ENCODE measurements at regions not wholly inside any gene's neighbourhood (a gene's known extent, or its start where the extent isn't known, plus 50 kb on each side); places are given as distances from the start of the nearest gene placed in this dataset.
A peak's percentile ranks its signal among the peaks of the same experiment; 100 is the strongest.

DNA sequence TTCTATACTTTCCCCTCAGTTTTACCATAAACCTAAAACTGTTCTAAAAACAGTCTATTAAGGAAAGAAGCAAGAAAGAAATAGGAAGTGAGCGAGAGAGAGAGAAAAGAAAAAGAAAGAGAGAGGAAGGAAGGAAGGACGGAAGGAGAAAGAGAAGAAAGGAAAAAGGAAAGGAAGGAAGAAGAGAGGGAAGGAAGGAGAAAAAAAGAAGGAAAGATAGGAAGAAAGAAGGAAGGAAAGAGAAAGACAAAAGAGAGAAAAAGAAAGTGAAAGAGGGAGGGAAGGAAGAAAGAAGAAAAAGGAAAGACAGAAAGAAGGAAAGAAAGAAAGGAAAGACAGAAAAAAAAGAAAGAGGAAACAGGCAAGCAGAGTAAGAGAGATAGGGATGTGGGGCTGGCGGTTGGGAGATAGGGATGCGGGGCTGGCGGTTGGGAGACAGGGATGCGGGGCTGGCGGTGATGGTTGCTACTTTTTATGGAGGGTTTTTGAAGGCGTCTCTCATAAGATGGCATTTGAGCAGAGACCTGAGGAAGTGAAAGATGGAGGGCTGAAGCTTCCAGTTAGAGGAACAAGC lies 70.4 kb upstream of the IRF2BP2 start:
- no peak for DNase-seq (ENCODE audit: low read depth, low spot score)

DNA sequence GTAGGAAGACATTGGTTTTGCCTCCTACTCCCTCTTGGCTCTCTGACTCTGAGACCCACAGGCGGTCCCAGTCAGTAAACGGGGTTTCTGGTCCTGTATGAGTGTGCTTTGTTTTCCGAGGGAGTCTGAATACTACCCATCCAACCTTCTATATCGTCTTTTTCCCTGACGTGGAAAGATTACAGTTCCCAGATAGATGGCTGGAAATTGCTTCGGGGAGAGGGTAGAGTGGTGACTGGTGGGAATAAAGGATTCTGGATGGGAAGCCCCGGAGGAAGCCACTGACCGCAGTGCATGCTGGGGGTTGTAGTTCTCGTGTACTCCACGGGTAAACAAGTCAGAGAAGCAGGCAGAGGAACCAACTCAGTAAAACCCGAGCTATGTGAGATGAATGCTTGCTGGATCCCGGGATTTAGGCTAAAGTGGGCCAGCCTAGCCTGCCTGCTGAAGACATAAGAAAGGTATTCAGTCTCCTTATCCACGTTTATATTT lies 66.2 kb upstream of the IRF2BP2 start:
- peak; percentile 84 for DNase-seq (ENCODE audit: low read depth, low spot score)

DNA sequence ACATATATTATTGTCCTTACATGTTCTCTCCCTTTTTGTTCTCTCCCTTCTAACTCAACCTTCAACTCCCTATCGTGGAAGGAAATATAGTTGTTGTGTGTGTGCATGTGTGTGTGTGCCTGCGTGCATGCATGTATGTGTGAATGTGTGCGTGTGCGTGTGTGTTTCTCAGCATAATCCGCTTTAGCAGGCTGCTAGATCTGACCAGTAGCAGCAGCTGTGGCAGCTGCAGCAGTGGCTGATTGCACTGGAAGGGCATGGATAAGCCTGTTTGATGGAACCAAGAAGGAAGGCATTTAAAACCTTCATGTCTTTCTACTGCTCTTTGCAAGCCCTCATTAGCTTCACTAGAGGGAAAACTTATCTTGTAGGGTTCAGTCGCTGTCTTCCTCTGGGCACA lies 65.6 kb upstream of the IRF2BP2 start:
- DNase-seq (ENCODE audit: low read depth, low spot score) = no peak

DNA sequence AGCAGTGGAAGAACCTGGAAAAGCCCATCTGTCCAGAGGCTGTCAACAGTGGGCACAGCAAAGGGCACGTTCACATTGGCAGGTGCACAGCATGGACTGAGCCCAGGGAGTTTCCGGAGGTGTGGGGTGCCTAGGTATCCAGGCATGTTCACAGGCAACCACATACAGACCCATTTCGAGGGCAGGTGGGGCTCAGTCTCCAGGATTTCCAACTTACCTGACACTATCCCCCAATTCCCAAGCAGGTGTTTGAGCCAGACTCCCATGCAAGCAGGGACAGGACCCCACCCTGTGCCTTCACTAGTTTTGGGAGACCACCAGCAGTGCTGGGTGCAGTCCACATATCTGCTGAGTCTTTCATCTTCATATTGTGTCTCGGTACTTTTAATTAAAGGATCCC lies 65.0 kb upstream of the IRF2BP2 start:
- DNase-seq (ENCODE audit: low read depth, low spot score) = no peak

DNA sequence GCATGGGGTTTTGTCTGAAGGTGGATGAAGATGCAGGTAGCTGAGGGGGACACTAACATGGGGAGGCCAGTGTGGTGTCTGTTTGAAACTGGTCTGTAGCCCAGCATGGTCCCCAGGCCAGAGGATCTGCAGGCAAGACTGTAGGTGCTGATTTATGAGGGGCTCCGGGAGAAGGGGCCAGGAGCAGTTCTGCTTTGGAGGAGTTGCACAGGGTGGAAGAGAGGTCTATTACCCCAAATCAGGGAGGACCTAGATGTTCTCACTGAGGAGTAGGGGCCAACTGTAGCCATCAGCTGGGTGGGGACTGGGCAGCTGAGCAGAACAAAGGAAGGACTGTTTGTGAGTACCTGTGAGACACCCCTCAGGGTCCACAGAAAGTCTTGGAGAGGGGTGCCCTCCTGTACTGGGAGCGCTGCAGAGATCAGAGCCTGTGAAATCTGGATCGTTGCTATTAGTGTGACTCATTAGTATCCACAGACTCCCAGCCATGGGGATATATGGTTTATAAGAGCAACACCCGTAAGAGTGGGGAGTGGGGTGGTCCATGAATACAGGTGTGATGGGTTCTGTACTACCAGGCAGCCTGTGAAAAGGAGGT lies 64.3 kb upstream of the IRF2BP2 start:
- DNase-seq (ENCODE audit: low read depth, low spot score) = no peak

DNA sequence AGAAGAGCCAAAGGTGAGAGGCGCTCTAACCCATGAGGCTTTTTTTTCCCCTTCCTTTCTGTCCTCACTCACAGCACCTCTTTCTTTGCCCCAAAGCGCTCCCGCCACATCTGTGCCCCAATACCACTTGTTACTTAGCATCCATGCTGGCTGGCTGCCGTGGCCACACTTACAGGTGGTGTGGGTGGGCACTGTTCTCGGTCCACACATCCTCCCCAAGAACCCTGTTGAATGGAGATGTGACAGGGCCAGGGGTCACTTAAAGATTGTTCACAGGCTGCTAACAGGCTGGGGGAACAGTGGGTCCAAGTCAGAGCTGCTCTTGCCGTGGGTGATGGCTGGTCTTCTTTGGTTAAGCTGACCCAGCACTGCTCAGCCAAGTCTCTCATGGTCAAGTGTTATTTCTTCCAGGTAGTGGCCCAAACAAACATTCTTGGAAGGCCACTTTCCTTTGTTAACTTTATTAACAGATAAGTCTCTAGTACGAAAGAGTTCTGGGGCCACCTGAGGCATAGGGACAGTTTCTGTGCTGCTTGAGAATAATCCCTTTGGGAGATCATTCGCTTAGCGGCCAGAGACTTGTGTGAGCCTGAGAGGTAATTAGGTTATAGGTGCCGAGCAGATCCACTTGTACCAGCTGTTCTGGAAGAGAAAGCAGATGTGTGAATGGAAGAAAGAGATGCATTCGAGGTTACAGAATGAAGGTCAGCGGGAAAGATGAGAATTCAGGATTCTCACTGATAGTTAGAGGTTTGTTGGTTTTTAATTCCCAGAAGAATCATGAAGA lies 62.6 kb upstream of the IRF2BP2 start:
- no peak for DNase-seq (ENCODE audit: low read depth, low spot score)

DNA sequence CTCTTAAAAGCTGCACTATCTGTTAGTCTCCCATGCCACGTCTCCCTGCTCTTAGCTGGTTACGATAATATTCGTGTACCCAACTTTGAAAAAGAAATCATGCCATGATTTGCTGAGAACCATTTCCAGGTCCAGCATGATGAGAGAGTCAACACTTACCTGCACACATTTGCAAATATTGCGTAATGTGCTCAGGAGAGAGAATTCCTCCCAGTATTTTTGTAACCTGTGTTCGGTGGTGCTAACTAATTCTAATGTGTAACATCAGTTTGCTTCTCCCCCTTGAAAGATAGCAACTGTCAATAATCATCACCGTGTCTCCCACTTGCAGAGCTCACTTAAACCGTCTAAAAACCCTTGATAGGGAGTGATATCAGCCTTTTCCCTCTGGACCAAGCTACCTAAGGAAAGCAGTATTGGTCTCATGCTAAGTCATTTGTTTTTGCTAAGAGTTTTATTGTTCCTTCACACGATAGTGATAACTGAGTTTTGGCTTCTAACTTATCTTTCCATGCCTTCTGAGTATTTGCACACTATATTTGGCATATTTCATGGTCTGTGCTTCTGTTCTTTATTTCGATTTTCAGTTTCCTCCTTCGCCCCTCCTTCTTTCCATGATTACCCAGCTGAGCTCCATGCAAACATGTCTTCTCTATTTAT lies 61.1 kb upstream of the IRF2BP2 start:
- DNase-seq (ENCODE audit: low read depth, low spot score) = no peak

DNA sequence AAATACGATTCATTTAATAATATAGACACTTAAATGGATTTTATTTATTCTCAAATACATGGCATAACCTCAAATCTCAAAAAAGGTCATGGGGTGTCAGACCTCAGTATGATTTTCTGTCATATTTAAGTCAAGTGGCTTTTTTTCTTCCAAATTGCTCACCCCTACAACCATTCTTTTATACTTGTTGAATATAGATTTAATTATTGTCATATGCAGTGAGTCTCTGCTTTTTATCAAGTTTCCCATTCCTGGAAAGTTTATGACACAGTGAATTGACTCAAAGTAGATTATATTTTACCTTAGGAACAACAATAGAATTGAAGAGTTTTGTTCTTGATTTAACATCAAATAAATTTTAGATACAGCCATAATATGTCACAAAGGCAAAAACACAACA lies 59.5 kb upstream of the IRF2BP2 start:
- no peak for DNase-seq (ENCODE audit: low read depth, low spot score)

DNA sequence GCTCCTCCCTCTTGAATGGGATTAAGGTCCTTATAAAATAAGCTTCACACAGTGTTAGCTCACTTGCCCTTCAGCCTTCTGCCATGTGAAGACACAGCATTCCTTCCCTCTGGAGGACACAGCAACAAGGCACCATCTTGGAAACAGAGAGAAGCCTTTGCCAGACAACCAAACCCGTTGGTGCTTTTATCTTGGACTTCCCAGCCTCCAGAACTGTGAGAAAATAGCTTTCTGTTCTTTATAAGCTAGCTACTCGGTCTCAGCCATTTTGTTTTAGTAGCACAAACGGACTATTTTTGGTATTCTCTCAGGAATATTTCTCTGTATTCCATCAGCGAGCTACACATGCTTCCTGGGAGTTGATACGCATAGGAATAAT lies 58.6 kb upstream of the IRF2BP2 start:
- no peak for DNase-seq (ENCODE audit: low read depth, low spot score)

DNA sequence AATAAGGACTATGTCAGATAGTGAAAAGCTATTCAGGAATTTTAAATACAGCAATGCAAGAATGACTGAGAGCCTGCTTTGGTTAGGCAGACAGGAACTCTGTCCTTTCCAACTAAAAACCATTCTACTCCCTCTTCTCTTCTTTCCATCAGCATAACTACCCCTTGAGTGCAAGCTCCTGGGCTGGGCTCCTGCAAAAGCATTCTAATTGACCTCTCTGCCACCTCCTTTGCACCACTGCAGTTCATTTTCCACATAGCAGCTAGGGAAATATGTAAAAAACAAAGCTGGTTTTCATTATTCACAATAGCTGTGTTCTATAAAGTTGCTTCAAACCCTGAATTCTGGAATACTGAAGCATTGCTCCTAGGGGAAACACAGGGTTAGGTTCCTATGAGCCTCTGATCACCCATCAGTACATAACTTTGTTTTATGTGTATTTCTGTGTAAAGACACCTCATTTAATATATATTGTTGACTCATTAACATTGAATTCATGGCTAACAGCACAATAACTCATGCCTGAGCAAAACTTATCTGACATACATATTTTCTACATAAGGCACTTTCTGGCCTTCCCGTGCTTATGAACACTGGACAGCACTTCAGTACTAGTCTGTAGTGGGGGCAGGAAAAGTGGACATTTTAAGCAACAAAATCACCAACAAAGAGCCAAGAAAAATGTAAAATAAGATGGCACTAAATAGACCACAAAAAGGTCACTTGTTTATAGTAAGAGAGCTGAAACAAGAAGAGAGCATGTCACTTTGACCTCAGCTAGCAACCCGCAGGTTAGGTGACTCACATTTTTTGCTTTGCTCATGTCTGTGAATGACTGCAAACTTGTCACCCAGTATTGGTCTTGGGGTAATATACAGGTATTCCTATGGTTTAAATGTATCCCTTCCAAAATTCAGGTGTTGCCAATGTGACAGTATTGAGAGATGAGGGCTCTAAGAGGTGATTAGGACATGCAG lies 57.9 kb upstream of the IRF2BP2 start:
- no peak for DNase-seq (ENCODE audit: low read depth, low spot score)

DNA sequence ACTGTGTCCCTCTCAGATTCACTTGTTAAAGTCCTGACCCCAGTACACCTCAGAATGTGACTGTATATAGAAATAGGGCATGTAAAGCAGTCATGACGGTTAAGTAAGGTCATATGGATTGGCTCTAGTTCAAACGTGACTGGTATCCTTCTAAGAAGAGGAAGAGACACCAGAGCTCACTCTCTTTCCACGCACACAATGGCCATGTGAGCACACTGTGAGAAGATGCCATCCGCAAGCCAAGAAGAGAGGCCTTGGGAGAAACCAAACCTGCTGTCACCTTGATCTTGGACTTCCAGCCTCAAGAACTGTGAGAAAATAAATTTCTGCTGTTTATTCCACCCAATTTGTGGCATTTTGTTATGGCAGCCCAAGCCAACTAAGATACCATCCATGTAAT lies 56.8 kb upstream of the IRF2BP2 start:
- no peak for DNase-seq (ENCODE audit: low read depth, low spot score)

DNA sequence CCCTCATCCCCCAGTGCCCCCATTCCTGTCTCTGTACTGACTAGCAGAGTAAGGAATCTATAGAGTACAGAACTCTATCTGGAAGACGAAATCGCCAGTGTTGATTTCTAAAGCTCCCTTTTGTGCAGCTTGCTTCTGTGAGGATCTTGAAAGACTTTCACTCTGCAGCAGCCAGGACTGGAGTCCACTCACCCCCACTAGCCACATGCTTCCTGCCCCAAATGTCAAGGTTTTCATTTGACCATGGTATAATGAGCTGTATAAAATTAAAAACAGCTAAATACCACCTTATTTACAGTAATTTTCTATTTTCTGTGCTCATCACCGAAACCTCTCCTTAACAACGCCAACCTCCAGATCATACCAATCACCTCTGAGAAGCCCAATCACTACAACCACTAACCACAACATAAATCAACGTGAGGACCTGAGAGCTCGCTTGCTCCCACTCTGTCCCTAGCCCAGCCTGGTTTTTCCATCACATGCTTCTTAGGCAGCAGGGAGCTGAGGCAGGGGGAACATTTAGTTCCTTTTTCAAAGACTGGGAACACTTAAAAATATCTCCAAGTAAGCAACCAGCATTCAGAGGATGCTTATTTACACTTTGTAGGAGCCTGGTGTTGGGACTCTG lies 56.1 kb upstream of the IRF2BP2 start:
- no peak for DNase-seq (ENCODE audit: low read depth, low spot score)

DNA sequence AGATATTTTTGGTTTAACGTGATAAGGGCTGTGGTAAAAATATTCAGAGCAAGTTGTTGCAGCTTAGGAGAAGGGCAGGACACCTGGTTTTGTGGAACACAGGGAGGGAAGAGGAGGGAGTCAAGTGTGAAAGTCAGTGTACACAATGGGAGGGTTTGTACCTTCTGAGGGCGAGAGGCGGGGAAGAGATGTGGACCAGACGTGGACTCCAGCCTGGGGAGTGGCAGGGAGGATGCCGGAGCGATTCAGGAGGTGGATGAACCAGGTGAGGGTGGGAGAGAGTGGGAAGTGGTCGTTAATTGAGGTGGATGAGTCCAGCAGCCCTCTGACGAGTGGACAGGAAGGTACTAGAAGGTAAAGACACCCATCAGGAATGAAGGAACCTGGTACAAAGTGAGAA lies 52.2 kb upstream of the IRF2BP2 start:
- no peak for DNase-seq (ENCODE audit: low read depth, low spot score)

DNA sequence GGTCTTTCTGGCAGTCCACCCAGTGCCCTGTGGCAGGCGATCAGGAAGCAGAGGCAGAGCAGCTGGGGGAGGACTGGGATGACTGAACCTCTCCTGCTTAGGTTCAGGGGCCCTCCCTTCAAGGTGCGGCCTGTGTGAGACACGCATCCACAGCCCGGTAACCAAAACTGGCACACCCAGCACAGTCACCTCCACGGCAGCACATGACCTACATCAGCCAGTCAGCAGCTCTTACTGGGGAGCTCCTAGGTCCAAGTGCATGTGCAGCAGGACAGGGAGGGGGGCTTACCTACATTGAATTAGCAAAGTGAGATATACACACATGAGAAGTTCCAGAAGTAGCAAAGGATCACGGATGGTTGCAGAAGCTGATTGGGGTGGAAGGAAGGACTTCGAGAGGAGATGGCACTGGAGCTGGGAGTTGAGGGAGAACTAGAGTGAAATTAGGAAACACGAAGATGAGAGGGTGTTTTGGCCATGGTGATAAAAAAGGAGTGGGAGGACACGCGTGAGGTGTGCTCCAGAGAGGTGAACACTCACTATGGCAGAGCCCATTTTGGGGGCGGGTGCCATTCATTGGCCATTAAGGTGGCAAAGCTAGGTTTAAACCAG lies 51.4 kb upstream of the IRF2BP2 start:
- no peak for DNase-seq (ENCODE audit: low read depth, low spot score)

DNA sequence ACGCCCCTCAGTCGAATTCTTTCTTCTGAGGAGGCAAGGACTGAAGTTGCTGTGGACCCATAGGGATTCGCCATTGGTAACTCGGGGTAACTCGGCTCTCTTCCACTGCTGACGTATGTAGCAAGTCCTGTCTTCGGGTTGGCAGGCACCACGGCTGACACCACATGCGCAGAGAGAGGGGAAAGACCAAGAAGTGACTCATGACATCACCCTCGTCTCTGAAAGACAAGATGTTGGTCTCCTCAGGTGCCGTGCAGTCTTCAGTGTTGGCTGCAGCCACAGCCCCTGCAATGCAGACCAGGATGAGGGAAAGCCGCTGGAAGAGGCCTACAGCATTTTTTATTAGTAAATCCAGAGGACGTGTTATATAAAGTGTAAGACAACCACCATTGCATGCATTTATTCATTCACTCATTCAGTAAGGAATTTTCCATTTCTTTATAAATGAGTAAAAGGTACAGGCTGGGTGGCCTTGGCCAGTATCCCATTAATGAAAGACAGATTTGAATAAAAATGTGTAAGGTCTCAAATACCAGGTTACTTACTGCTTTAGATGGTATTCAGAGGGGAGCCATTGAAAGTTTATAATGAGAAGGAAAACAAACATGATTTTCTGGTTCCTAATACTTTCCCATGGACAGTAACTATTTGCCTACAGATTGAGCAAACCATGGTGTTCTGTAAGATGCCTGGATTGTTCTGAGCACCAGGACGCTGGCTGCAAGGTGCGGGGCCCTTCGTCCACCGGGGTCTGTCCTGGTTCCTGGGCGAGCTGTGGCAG lies 50.7 kb upstream of the IRF2BP2 start:
- DNase-seq (ENCODE audit: low read depth, low spot score) = no peak
